ENCODE measurements at regions not wholly inside any gene's neighbourhood (a gene's known extent, or its start where the extent isn't known, plus 50 kb on each side); places are given as distances from the start of the nearest gene placed in this dataset.

DNA sequence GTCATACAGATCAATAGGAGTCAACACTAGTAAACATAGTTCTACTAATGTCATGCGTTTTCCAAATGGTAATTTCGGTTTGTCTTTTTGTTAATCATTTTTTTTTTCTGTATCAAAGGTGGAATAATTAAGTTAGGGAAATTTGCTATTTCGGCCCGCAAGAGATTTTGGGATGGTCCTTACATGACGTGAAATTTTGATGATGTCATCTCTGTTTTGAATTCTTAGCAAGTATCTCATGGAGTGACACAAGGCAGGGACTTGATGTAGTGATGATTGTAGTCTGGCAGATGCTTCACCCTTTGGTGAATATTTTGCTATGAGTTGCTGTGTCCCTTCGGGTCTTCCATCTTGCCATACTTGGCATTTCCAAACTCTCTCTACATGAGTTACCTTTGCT, 608.0 kb downstream of the BCKDHB start:
- TF ChIP-seq CTCF (IDR thresholded peaks at IDR 0.05): no peak
- no peak for TF ChIP-seq POLR2AphosphoS5 (IDR thresholded peaks at IDR 0.05)
